OCI-LY1 (cell line): ENCODE measurements at regions not wholly inside any gene's neighbourhood (a gene's known extent, or its start where the extent isn't known, plus 50 kb on each side); places are given as distances from the start of the nearest gene placed in this dataset.

Experiments
- EZH2 ChIP-seq: fragments of 200-600 bp; sonication (generic), shearing (Covaris generic); IDR thresholded peaks from 2 replicates; pipeline ENCODE4 v1.8.0; 2017; ENCODE audit warnings: borderline replicate concordance, mixed run types, mild to moderate bottlenecking, antibody characterized with exemption, low read length, moderate library complexity, mixed read lengths
- TF ChIP-seq, protein P1 (sequence below): fragments of 200-600 bp; sonication (generic), shearing (Covaris generic); IDR thresholded peaks from 2 replicates; pipeline ENCODE4 v1.5.1; 2017; ENCODE audit warnings: mild to moderate bottlenecking, antibody characterized with exemption, low read length, moderate library complexity, mixed read lengths

GRCh38 chr5:31068287-31068686 lies 125.2 kb upstream of the CDH6 start:
- TF ChIP-seq, protein P1, sequence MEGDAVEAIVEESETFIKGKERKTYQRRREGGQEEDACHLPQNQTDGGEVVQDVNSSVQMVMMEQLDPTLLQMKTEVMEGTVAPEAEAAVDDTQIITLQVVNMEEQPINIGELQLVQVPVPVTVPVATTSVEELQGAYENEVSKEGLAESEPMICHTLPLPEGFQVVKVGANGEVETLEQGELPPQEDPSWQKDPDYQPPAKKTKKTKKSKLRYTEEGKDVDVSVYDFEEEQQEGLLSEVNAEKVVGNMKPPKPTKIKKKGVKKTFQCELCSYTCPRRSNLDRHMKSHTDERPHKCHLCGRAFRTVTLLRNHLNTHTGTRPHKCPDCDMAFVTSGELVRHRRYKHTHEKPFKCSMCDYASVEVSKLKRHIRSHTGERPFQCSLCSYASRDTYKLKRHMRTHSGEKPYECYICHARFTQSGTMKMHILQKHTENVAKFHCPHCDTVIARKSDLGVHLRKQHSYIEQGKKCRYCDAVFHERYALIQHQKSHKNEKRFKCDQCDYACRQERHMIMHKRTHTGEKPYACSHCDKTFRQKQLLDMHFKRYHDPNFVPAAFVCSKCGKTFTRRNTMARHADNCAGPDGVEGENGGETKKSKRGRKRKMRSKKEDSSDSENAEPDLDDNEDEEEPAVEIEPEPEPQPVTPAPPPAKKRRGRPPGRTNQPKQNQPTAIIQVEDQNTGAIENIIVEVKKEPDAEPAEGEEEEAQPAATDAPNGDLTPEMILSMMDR: no peak
- TF ChIP-seq EZH2: no peak
